ENCODE measurements at regions not wholly inside any gene's neighbourhood (a gene's known extent, or its start where the extent isn't known, plus 50 kb on each side); places are given as distances from the start of the nearest gene placed in this dataset.
A peak's percentile ranks its signal among the peaks of the same experiment; 100 is the strongest.

DNA sequence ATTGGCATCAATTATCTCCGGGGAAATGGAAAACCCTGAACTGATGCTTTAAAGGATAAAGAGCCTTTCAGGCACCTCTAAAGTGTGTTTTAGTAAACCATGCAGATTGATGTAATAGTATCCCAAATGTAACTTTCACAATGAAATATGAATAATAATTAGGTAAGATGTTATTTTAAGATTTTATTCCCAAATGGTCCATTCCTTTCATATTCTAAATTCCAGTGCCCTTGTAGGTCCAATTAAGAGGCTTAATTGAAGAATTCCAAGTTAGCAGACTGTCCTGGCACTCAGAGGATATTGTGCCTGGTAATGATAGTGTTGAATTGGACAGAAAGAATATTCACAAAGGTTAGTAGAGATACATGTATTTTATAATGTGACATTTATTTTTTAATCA lies 352.5 kb upstream of the NUDT12 start:
- no peaks in the 10 kb centered on the region for H4K20me1 ChIP-seq (ENCODE audit: insufficient read depth)
- H3K4me2 ChIP-seq, result no peak overlapping the region
- peaks cover 0 to 14% of the 10 kb centered on the region in 2 experiments; a peak in 2 of 4 replicates for H3K4me1 ChIP-seq (ENCODE audit: control insufficient read depth in 1 of 2, insufficient read depth in 2 of 2, low read depth in 1 of 2, low read length in 1 of 2)
- H3K9me3 ChIP-seq, result no peaks in the 10 kb centered on the region
- no peak overlapping the region for H3K9ac ChIP-seq
- peak overlapping the region in 1 of 2 experiments; percentile 6; a peak in 1 of 4 replicates for H3K27ac ChIP-seq (ENCODE audit: low read depth in 2 of 2, low read length in 1 of 2)
- POLR2A ChIA-PET, result no interaction called here
- CTCF ChIA-PET, result interaction anchor here (0.6 kb wide), 1 partner anchor 121 kb away, joined by 3 read pairs; no protein-coding TSS in a partner anchor
- H2AFZ ChIP-seq (ENCODE audit: low read depth), result no peak overlapping the region
- no peaks in the 10 kb centered on the region for H3K79me2 ChIP-seq (ENCODE audit: insufficient read depth)
- H3F3A ChIP-seq (replicated peaks; ENCODE audit: insufficient read depth), result peaks cover 6% of the 10 kb centered on the region
- H3K4me3 ChIP-seq (ENCODE audit: low read depth in 2 of 2, low read length in 1 of 2), result no peak overlapping the region
- DNase-seq, result no peak
- no peaks in the 10 kb centered on the region for H3K9me2 ChIP-seq
- TF ChIP-seq EZH2phosphoT487 (IDR thresholded peaks at IDR 0.05; ENCODE audit: borderline replicate concordance, low read depth), result no peak
- TF ChIP-seq, protein P1, sequence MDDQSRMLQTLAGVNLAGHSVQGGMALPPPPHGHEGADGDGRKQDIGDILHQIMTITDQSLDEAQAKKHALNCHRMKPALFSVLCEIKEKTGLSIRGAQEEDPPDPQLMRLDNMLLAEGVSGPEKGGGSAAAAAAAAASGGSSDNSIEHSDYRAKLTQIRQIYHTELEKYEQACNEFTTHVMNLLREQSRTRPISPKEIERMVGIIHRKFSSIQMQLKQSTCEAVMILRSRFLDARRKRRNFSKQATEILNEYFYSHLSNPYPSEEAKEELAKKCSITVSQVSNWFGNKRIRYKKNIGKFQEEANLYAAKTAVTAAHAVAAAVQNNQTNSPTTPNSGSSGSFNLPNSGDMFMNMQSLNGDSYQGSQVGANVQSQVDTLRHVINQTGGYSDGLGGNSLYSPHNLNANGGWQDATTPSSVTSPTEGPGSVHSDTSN (IDR thresholded peaks at IDR 0.05), result peak; percentile 4; the same call in 1 of the 2 replicates
- 0 out of 2 replicates have a peak, but pooled peaks have one; percentile 22 for TF ChIP-seq MEF2A (IDR thresholded peaks at IDR 0.05; ENCODE audit: borderline replicate concordance, low read depth)
- no peaks in the 10 kb centered on the region for H3K36me3 ChIP-seq (replicated peaks in 1 of 2; ENCODE audit: control insufficient read depth in 1 of 2, insufficient read depth in 2 of 2, low read length in 1 of 2)
- no peaks in the 10 kb centered on the region for H3K27me3 ChIP-seq (ENCODE audit: insufficient read depth)
- WGBS (ENCODE audit: low lambda C conversion rate), result 61% methylated on average over 1 of the region's 1 CpG

DNA sequence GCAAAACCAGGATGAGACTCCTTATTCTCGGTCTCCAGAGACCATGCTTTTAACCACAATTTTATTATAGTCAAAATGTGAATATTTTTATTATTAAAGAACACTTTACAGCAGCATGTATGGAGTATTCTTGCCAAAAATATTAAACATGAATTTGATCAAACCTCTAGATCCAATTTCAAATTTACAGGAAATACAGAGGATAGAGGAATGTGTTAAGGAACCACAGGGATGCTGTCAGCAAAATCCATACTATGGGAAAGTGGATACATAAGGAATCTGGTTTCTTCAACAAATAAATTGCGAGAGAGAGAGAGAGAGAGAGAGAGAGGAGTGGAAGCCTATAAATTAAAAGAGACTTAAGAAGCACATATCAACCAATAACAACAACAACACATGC lies 348.2 kb upstream of the NUDT12 start:
- Histone ChIP-seq H3K27me3 (ENCODE audit: insufficient read depth) (no peaks in the 10 kb centered on the region), H3K27ac (ENCODE audit: low read depth in 2 of 2, low read length in 1 of 2) (no peak overlapping the region), H3K9me2 (no peaks in the 10 kb centered on the region), H3K4me1 (ENCODE audit: control insufficient read depth in 1 of 2, insufficient read depth in 2 of 2, low read depth in 1 of 2, low read length in 1 of 2) (no peaks in the 10 kb centered on the region; a peak in 1 of 4 replicates), H3K9ac (no peak overlapping the region), H3K4me3 (ENCODE audit: low read depth in 2 of 2, low read length in 1 of 2) (no peak overlapping the region), H3K36me3 (replicated peaks in 1 of 2; ENCODE audit: control insufficient read depth in 1 of 2, insufficient read depth in 2 of 2, low read length in 1 of 2) (no peaks in the 10 kb centered on the region), H3F3A (replicated peaks; ENCODE audit: insufficient read depth) (peaks cover 5% of the 10 kb centered on the region), H4K20me1 (ENCODE audit: insufficient read depth) (no peaks in the 10 kb centered on the region), H3K79me2 (ENCODE audit: insufficient read depth) (no peaks in the 10 kb centered on the region), H3K9me3 (no peaks in the 10 kb centered on the region), H3K4me2 (no peak overlapping the region), H2AFZ (ENCODE audit: low read depth) (no peak overlapping the region)
- ChIA-PET CTCF (no interaction called here), POLR2A (no interaction called here)
- no peak for DNase-seq
- WGBS (ENCODE audit: low lambda C conversion rate), result 66% methylated on average over 2 of the region's 2 CpGs
- no peak for TF ChIP-seq TAF1 (IDR thresholded peaks at IDR 0.05; ENCODE audit: borderline replicate concordance, low read depth, low read length)

DNA sequence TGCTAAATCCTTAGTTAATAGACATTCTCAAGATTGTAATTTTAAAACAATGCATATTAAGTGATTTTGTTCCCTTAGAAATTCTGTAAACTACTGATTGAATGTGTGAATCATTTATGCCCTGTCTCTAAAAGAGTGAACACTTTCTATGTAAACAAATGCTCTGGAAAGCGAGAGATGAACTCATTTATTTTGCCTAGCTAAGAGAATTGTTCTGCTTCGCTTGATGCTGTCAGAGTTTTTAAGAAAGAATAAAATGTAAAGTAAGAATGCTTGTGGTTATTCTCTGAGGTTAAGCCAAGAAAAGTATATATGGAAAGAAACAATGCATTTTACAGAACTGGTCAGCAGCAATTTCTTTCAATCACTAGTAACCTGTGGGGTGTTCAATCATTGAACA lies 347.4 kb upstream of the NUDT12 start:
- no peak for DNase-seq
- no peak for TF ChIP-seq FOSL2 (IDR thresholded peaks at IDR 0.05; ENCODE audit: borderline replicate concordance, low read depth)
- no peak overlapping the region for H2AFZ ChIP-seq (ENCODE audit: low read depth)
- H3K79me2 ChIP-seq (ENCODE audit: insufficient read depth), result no peaks in the 10 kb centered on the region
- no peak overlapping the region for H3K4me2 ChIP-seq
- 90% methylated on average over 2 of the region's 2 CpGs for WGBS (ENCODE audit: low lambda C conversion rate)
- no peaks in the 10 kb centered on the region for H3K9me3 ChIP-seq
- ChIA-PET POLR2A (no interaction called here), CTCF (no interaction called here)
- H3K36me3 ChIP-seq (replicated peaks in 1 of 2; ENCODE audit: control insufficient read depth in 1 of 2, insufficient read depth in 2 of 2, low read length in 1 of 2), result no peaks in the 10 kb centered on the region
- no peaks in the 10 kb centered on the region for H3K9me2 ChIP-seq
- H3K4me3 ChIP-seq (ENCODE audit: low read depth in 2 of 2, low read length in 1 of 2), result no peak overlapping the region; a peak in 1 of 4 replicates
- no peaks in the 10 kb centered on the region for H3K27me3 ChIP-seq (ENCODE audit: insufficient read depth)
- H3K27ac ChIP-seq (ENCODE audit: low read depth in 2 of 2, low read length in 1 of 2), result no peak overlapping the region
- no peaks in the 10 kb centered on the region for H4K20me1 ChIP-seq (ENCODE audit: insufficient read depth)
- peaks cover 5% of the 10 kb centered on the region for H3F3A ChIP-seq (replicated peaks; ENCODE audit: insufficient read depth)
- H3K9ac ChIP-seq, result no peak overlapping the region
- H3K4me1 ChIP-seq (ENCODE audit: control insufficient read depth in 1 of 2, insufficient read depth in 2 of 2, low read depth in 1 of 2, low read length in 1 of 2), result no peaks in the 10 kb centered on the region; a peak in 1 of 4 replicates
